ENCODE measurements at regions not wholly inside any gene's neighbourhood (a gene's known extent, or its start where the extent isn't known, plus 50 kb on each side); places are given as distances from the start of the nearest gene placed in this dataset.

DNA sequence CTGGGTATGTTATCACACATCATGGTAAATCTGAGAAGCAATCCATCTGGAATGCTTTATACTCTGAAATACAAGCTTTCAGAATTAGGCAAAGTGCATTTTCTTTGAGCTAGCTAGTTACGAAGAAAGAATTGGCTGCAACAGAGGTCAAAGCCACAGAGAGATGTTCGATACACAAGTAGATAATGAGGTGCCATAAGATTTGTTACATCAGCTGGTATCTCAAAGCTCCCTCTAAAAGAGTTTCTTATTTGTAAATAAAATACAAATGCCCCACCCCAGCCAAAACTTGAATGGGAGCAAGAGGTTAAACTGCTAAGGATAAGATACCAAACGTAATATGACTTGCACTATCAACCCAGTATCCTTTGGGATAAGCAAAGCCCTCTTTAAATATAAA is 84.0 kb upstream of the SLCO3A1 start:
- DNase-seq, result no peak

- DNase-seq, result no peak
Observed at GRCh38 chr15:91769894-91770293, 83.6 kb upstream of the SLCO3A1 start.

DNA sequence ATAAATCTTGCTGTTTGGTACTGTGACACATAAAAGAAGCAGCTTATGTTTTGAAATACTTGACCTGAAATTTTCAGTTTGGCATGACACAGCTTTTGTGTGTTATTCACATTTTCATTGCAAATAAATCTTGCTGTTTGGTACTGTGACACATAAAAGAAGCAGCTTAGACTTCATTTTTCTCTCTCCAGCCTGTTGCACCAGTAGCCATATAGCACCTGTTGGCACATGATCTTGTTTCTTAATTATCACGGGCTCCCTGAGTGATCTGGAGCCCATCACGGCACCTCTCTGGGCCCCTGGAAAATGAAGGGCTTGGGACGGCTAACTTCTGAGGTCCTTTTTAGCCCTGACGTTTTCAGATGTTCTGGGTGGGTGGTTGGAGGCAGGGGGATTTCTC is 77.4 kb upstream of the SLCO3A1 start:
- DNase-seq, result no peak

DNA sequence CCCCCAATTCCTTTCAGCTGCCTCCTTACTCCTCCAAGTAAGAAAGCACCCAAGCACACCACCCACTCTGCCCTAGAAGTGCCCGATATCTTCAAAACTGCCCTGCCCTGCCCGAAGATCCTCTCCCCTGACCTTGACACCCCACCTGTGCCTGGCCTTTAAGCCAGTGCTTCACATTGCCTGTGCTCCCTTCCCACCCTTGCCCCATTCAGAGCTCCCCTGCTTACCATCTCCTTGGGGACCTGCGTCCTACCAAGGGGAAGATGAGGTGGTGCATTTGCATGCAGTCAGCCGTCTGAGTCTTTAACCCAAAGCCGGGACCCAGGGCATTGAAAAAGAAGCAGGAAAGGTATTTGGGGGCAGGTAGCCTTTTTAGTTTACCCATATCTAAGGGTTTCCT is 73.5 kb upstream of the SLCO3A1 start:
- DNase-seq, result no peak

DNA sequence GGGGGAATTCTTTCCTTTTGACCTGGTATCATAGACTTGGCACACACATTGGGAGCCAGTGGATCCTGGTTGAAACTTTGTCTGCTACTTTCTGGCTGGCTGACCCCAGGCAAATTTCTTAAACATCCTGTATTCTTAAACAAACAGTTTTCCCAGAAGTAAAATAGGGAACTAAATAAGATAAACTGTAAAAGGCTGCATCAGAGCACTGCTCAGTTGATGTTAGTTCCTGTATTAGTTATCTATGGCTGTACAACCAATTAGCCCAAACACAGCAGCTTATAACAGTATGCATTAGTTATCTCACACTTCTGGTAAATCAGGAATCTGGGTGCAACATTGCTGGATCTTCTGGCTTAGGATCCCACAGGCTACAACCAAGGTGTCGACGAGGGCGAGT is 73.1 kb upstream of the SLCO3A1 start:
- DNase-seq, result no peak

- no peak for DNase-seq
Observed at GRCh38 chr15:91782221-91782620, 71.3 kb upstream of the SLCO3A1 start.

DNA sequence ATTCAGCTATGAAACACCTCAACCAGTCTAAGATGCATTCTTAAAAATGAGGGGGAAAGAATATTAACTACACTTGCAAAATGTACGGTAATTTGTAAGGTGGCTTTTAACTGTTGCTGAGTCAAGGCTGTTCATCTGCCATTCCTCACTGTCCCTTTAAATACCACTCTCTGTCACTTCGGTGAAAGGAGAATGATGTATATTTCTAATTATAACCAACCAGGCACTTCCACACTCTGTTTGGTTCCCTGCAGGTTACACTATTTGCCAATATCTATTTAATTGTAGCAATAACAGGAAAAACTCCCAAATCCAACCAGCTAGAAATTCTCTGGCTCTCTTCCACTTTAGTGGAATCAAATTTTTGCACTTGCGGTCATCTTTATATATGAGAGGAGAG is 70.5 kb upstream of the SLCO3A1 start:
- DNase-seq, result no peak

DNA sequence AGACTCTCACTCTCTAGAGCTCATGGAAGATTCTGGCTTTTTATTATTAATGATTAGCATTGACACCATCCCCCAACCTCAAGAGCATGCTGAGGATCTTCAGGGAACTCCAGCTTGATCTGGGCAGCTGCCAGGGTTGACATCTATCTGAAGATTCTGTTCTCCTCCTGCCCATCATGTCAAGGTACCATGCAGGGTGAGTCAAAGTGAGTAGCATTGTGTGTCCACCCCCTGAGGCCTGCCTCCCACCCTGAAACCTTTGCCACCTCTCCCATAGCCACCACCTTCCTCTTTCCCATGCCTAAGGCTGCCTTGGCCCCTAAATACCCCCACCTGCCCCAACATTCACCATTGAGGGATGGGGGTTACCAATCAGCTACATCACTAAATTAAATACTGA is 70.1 kb upstream of the SLCO3A1 start:
- no peak for DNase-seq

GRCh38 chr15:91784973-91785709 is 68.4 kb upstream of the SLCO3A1 start:
- DNase-seq, result no peak

- no peak for DNase-seq
Observed at GRCh38 chr15:91787198-91787597, 66.3 kb upstream of the SLCO3A1 start.

- no peak for DNase-seq
Observed at GRCh38 chr15:91789136-91789535, 64.4 kb upstream of the SLCO3A1 start.

- DNase-seq, result no peak
Observed at GRCh38 chr15:91790836-91791235, 62.7 kb upstream of the SLCO3A1 start.

DNA sequence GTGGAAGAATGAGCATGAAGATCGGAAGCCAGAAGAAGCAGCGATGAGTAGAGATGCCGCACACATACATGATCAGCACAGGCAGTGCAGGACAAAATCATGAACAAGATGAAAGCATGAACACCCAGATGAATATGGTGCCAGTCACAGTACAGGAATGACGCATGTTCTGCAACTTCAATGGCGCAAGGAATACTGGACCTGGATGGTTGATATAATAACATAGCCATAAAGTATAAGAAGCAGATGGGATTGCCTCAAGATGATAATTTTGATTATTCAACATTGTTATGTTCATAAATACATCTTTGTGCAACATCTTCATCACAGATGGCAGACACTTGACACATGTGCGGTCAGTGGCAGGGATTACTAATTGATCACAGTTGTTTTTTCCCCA is 59.7 kb upstream of the SLCO3A1 start:
- DNase-seq, result no peak

DNA sequence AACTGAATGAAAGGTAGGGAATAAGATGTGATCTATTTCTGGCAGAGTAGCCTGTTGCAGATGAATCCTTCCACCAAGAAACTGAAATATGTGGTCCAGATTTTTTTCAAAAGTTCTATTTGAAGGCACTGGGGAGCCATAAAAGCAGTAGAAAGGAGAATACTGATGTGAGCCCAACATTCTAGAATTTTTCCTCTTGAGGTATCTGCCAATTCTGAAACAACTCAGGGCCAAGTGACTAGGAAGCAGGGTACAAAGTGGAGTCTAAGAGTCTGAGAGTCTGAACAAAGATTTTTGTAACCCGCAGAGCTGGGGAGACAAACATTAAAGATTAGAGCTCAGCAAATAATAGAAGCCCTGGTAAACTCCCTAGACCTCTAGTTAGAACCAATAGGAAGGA is 58.3 kb upstream of the SLCO3A1 start:
- DNase-seq, result no peak

DNA sequence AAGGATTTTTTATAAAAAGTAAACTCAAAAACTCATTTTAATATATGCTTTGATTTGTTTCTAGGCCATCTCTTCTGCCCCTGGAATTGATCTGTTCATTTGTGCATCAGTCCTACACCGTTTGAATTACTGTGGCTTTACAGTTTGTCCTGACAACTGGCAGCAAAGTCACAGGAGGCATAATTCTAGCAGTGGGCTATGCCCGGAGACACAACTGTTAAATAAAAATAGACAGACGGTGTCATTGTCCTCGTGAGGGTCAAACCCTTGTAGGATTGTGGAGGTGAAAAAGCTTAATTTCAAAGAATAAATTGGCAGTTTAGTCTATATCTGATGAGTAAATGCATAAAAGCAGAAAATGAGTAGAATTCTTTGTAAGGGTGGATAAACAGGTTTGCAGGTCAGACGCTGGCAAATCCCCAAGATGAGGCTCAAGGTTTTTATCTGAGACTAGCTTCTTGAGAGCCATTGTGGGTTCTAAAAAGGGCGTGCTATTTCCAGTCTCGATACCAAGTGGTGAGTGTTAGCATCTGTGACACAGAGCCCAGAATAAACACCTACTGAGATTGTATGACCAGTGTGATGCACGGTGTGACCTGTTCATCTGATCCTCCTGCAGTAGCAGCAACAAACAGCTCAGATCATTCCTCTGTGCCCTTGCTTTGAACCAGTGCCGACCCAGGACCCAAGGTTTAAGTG is 51.5 kb upstream of the SLCO3A1 start:
- no peak for DNase-seq

GRCh38 chr15:91803260-91803659 is 50.2 kb upstream of the SLCO3A1 start:
- no peak for DNase-seq

Data from fibroblast of skin of right quadriceps (primary cell).